HepG2 (cell line): ENCODE measurements at regions not wholly inside any gene's neighbourhood (a gene's known extent, or its start where the extent isn't known, plus 50 kb on each side); places are given as distances from the start of the nearest gene placed in this dataset.

Experiments used
- ATAC-seq: fragments of 200-7000 bp; cut with Tn5 transposase; 3 replicates; pipeline ENCODE4 v1.9.1; 2020; ENCODE audit warnings: mild to moderate bottlenecking, moderate library complexity
- BruUV-seq: library from RNA; stranded (reverse); fragments of 400-500 nt; replicated peaks from 2 replicates; lab custom pipeline; 2021; lab: Mats Ljungman, UMichigan
- CTCF ChIA-PET: fragments of 300-600 bp; formaldehyde crosslinking; extraction: SDS; loops from one replicate; lab custom pipeline; 2021; ENCODE audit warnings: low total read pairs, inconsistent platforms, low intra/inter-chr PET ratio; lab: Yijun Ruan, JAX
- POLR2A ChIA-PET: fragments of 350-600 bp; sonication (Branson Sonifier 250); formaldehyde crosslinking; loops from one replicate; lab custom pipeline; 2020; ENCODE audit warnings: antibody characterized with exemption, inconsistent platforms; lab: Yijun Ruan, JAX
- DNase-seq: peaks from one replicate; pipeline ENCODE4 v3.0.0-alpha.2; 2015; ENCODE audit warnings: low spot score
- FAIRE-seq: peaks from 3 replicates; lab custom pipeline; 2011; peaks lifted over from hg19 to GRCh38; lab: Jason Lieb, UNC
- H2AFZ ChIP-seq: one replicate; pipeline ENCODE4 v1.6.1; 2011; ENCODE audit warnings: low read length, inconsistent platforms
- H3K27ac ChIP-seq: fragments of 300-600 bp; 3 replicates; pipeline ENCODE4 v1.8.0; 2011; ENCODE audit warnings: mixed run types, mild to moderate bottlenecking, mixed read lengths, low read length, inconsistent platforms; ENCODE audit not compliant: insufficient read depth; ENCODE audit errors: extremely low read length
- H3K27me3 ChIP-seq, 2 experiments: fragments of 200-600 bp in 1 of 2; 2 replicates in 1 of 2; 3 replicates in 1 of 2; pipeline versions ENCODE4 v1.6.0 to v1.8.0; 2011; ENCODE audit warnings: low read length in 2 of 2, mild to moderate bottlenecking in 2 of 2, moderate library complexity in 2 of 2, inconsistent platforms in 1 of 2; ENCODE audit not compliant: insufficient read depth in 2 of 2, control insufficient read depth in 1 of 2
- H3K36me3 ChIP-seq, 2 experiments: fragments of 200-600 bp in 1 of 2; replicated peaks in 1 of 2; 2 replicates in 1 of 2; 3 replicates in 1 of 2; pipeline versions ENCODE4 v1.5.1 to v1.8.0; 2011; ENCODE audit warnings: low read length in 2 of 2, inconsistent platforms in 1 of 2; ENCODE audit not compliant: insufficient read depth in 2 of 2, control insufficient read depth in 1 of 2
- H3K4me1 ChIP-seq: 2 replicates; pipeline ENCODE4 v1.5.1; 2012; ENCODE audit warnings: low read length, inconsistent platforms; ENCODE audit not compliant: insufficient read depth
- H3K4me2 ChIP-seq: 2 replicates; pipeline ENCODE4 v1.6.0; 2011; ENCODE audit warnings: low read depth, low read length, inconsistent platforms
- H3K4me3 ChIP-seq, 3 experiments: fragments of 200-600 bp in 1 of 3; sonication (generic), shearing (Covaris generic) in 1 of 3; replicated peaks in 1 of 3; 2 replicates each; pipeline ENCODE4 v1.5.1; 2011 to 2016; ENCODE audit warnings: low read length in 3 of 3, inconsistent platforms in 2 of 3, low read depth in 2 of 3, mild to moderate bottlenecking in 2 of 3, control low read depth in 1 of 3, mixed read lengths in 1 of 3; ENCODE audit not compliant: insufficient read depth in 1 of 3
- H3K79me2 ChIP-seq: one replicate; pipeline ENCODE4 v1.6.1; 2011; ENCODE audit warnings: low read length, inconsistent platforms; ENCODE audit not compliant: insufficient read depth
- H3K9ac ChIP-seq: 2 replicates; pipeline ENCODE4 v1.6.0; 2011; ENCODE audit warnings: mild to moderate bottlenecking, low read depth, low read length, inconsistent platforms; ENCODE audit not compliant: insufficient read depth
- H3K9me3 ChIP-seq: 2 replicates; pipeline ENCODE4 v1.5.1; 2012; ENCODE audit warnings: mild to moderate bottlenecking, low read length
- H4K20me1 ChIP-seq: 2 replicates; pipeline ENCODE4 v1.6.0; 2011; ENCODE audit warnings: inconsistent platforms, mild to moderate bottlenecking, low read length, moderate library complexity; ENCODE audit not compliant: insufficient read depth
- ATF4 ChIP-seq, 2 experiments: fragments of 450-650 bp in 1 of 2; sonication (generic) in 1 of 2; formaldehyde crosslinking; IDR thresholded peaks; 2 replicates each; pipeline versions ENCODE4 v1.5.0 to v1.8.0; 2020 to 2022; ENCODE audit warnings: mild to moderate bottlenecking in 1 of 2, missing genetic modification reagents in 1 of 2
- EP300 ChIP-seq, 3 experiments: sonication (generic) in 1 of 3; formaldehyde crosslinking in 1 of 3; IDR thresholded peaks; 2 replicates each; pipeline versions ENCODE4 v1.5.1 to v1.6.1; 2011 to 2020; ENCODE audit warnings: low read depth in 2 of 3, low read length in 2 of 3, borderline replicate concordance in 1 of 3, improper control_type of control experiment in 1 of 3, mild to moderate bottlenecking in 1 of 3, missing genetic modification reagents in 1 of 3, moderate library complexity in 1 of 3
- KDM1A ChIP-seq: IDR thresholded peaks from 2 replicates; pipeline ENCODE4 v1.6.1; 2016; ENCODE audit warnings: missing compliant biosample characterization
- KLF13 ChIP-seq: sonication (generic); formaldehyde crosslinking; IDR thresholded peaks from 2 replicates; pipeline ENCODE4 v1.4.0; 2020; ENCODE audit warnings: mild to moderate bottlenecking, missing genetic modification reagents
- MXD3 ChIP-seq: IDR thresholded peaks from 2 replicates; pipeline ENCODE4 v1.6.1; 2016; ENCODE audit warnings: mild to moderate bottlenecking, missing biosample characterization, missing genetic modification reagents
- THRA ChIP-seq: sonication (generic); formaldehyde crosslinking; IDR thresholded peaks from 2 replicates; pipeline ENCODE4 v1.4.0; 2020; ENCODE audit warnings: missing genetic modification reagents, borderline replicate concordance
- ZBTB7A ChIP-seq: sonication (generic); formaldehyde crosslinking; IDR thresholded peaks from 2 replicates; pipeline ENCODE4 v1.8.0; 2022; ENCODE audit warnings: mild to moderate bottlenecking, missing genetic modification reagents
- ZFYVE20 ChIP-seq: sonication (generic); formaldehyde crosslinking; IDR thresholded peaks from 2 replicates; pipeline ENCODE4 v1.8.0; 2023; ENCODE audit warnings: low read depth, mild to moderate bottlenecking, moderate library complexity, missing genetic modification reagents, borderline replicate concordance
- ZMYM4 ChIP-seq: sonication (generic); formaldehyde crosslinking; IDR thresholded peaks from 2 replicates; pipeline ENCODE4 v1.8.1; 2023; ENCODE audit warnings: mild to moderate bottlenecking, missing genetic modification reagents
- ZNF546 ChIP-seq: sonication (generic); formaldehyde crosslinking; conservative IDR thresholded peaks from 2 replicates; pipeline ENCODE4 v1.8.1; 2023; ENCODE audit warnings: mild to moderate bottlenecking, missing genetic modification reagents
- ZNF569 ChIP-seq: sonication (generic); formaldehyde crosslinking; IDR thresholded peaks from 2 replicates; pipeline ENCODE4 v1.5.0; 2020; ENCODE audit warnings: mild to moderate bottlenecking, missing genetic modification reagents, moderate library complexity, borderline replicate concordance
- ZNF670 ChIP-seq: sonication (generic); formaldehyde crosslinking; IDR thresholded peaks from 2 replicates; pipeline ENCODE4 v1.8.0; 2022; ENCODE audit warnings: mild to moderate bottlenecking, missing genetic modification reagents, borderline replicate concordance
- ZNF724P ChIP-seq: sonication (generic); formaldehyde crosslinking; IDR thresholded peaks from 2 replicates; pipeline ENCODE4 v1.8.0; 2022; ENCODE audit warnings: missing genetic modification reagents, borderline replicate concordance
- ZNF761 ChIP-seq: sonication (generic); formaldehyde crosslinking; conservative IDR thresholded peaks from 2 replicates; pipeline ENCODE4 v1.4.0; 2020; ENCODE audit warnings: mild to moderate bottlenecking, missing genetic modification reagents
- ZNF792 ChIP-seq: IDR thresholded peaks from 2 replicates; pipeline ENCODE4 v1.6.1; 2016
- WGBS: methylation state at CpG from one replicate; pipeline ENCODE4 v1.1.6; 2017; ENCODE audit warnings: low lambda C conversion rate; 5-methylcytosine and 5-hydroxymethylcytosine counted together
- in situ Hi-C: cut with HindIII; loops from 2 replicates; pipeline ENCODE4 v1.10.0; 2017; ENCODE audit warnings: low pct_unique_long_range_greater_than_20kb; ENCODE audit not compliant: extremely low pct_ligation_motif_present
- intact Hi-C: fragments of 100-400 bp; cut with micrococcal nuclease; formaldehyde crosslinking; loops from one replicate; pipeline ENCODE4 v1.10.0; 2022; ENCODE audit not compliant: unreplicated experiment
- TF ChIP-seq, protein P1 (sequence below): sonication (generic); formaldehyde crosslinking; IDR thresholded peaks from 2 replicates; pipeline ENCODE4 v1.4.0; 2020; ENCODE audit warnings: mild to moderate bottlenecking, low read depth, missing genetic modification reagents

GRCh38 chr2:150695451-150696135, 208.1 kb upstream of the RND3 start:
- Histone ChIP-seq H3K4me1 (no peaks in the 10 kb centered on the region), H3K9ac (no peak overlapping the region), H3K27me3 (no peaks in the 10 kb centered on the region), H2AFZ (no peak overlapping the region), H3K4me2 (no peak overlapping the region), H3K4me3 (no peak overlapping the region), H3K36me3 (no peaks in the 10 kb centered on the region), H3K9me3 (peaks cover 7% of the 10 kb centered on the region; the same call in 1 of the 2 replicates), H3K27ac (no peak overlapping the region), H4K20me1 (no peaks in the 10 kb centered on the region), H3K79me2 (no peaks in the 10 kb centered on the region)
- ATAC-seq (no peak), FAIRE-seq (no peak), DNase-seq (no peak)
- ChIA-PET CTCF (no interaction called here), POLR2A (no interaction called here)
- intact Hi-C loops: no loop called here
- in situ Hi-C loops: no loop called here
- TF ChIP-seq ZNF792 (CRISPR knock-in tag): no peak
- TF ChIP-seq, protein P1, sequence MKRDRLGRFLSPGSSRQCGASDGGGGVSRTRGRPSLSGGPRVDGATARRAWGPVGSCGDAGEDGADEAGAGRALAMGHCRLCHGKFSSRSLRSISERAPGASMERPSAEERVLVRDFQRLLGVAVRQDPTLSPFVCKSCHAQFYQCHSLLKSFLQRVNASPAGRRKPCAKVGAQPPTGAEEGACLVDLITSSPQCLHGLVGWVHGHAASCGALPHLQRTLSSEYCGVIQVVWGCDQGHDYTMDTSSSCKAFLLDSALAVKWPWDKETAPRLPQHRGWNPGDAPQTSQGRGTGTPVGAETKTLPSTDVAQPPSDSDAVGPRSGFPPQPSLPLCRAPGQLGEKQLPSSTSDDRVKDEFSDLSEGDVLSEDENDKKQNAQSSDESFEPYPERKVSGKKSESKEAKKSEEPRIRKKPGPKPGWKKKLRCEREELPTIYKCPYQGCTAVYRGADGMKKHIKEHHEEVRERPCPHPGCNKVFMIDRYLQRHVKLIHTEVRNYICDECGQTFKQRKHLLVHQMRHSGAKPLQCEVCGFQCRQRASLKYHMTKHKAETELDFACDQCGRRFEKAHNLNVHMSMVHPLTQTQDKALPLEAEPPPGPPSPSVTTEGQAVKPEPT (CRISPR knock-in tag): no peak
- no peak for TF ChIP-seq KLF13 (CRISPR knock-in tag)
- no peak for TF ChIP-seq ZNF670 (CRISPR knock-in tag)
- no peak for TF ChIP-seq ZMYM4 (CRISPR knock-in tag)
- TF ChIP-seq ZNF724P (CRISPR knock-in tag): no peak
- no peak for TF ChIP-seq THRA (CRISPR knock-in tag)
- TF ChIP-seq ZBTB7A (CRISPR knock-in tag): no peak
- no peak for TF ChIP-seq KDM1A (CRISPR knock-in tag)
- no peak for TF ChIP-seq MXD3 (CRISPR knock-in tag)
- no peak for TF ChIP-seq ATF4 (CRISPR knock-in tag; IDR thresholded peaks at IDR 0.05)
- no peak for TF ChIP-seq ZNF761 (CRISPR knock-in tag)
- TF ChIP-seq EP300 (IDR thresholded peaks at IDR 0.05; ENCODE audit: low read depth in 2 of 2, low read length in 2 of 2): no peak
- TF ChIP-seq EP300 (CRISPR knock-in tag; IDR thresholded peaks at IDR 0.05; ENCODE audit: borderline replicate concordance): no peak
- no peak for TF ChIP-seq ZFYVE20 (CRISPR knock-in tag)
- TF ChIP-seq ZNF546 (CRISPR knock-in tag): no peak
- no peak for TF ChIP-seq ZNF569 (CRISPR knock-in tag)
- no TSS peak for BruUV-seq
- WGBS: 22% methylated on average over 3 of the region's 3 CpGs
